ENCODE measurements at regions not wholly inside any gene's neighbourhood (a gene's known extent, or its start where the extent isn't known, plus 50 kb on each side); places are given as distances from the start of the nearest gene placed in this dataset.
A peak's percentile ranks its signal among the peaks of the same experiment; 100 is the strongest.

DNA sequence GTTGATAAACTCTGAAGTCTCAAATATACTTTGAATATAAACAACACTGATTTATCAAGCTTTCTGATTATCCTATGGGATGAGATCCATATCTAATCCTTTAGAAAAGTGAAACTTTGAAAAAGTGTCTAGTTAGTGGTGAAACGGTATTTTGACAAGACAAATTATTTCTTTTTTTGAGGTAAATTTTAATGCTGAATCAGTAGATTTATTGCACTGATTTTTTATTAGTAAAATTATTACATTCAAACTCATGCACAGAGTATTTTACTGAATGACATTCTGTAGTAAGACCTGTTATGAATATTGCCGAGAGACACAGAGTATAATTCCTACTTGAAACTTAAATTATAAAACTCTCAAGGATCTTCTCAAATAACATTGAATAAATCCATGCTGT lies 679.1 kb upstream of the SPRY2 start:
- no peak overlapping the region for H3K27ac ChIP-seq (ENCODE audit: low read depth, low read length)
- DNase-seq (ENCODE audit: insufficient read length, low spot score, missing footprints): no peak
- H2AFZ ChIP-seq (ENCODE audit: low read length): no peak overlapping the region
- H3K9me3 ChIP-seq (ENCODE audit: low read depth, low read length): no peaks in the 10 kb centered on the region
- no peaks in the 10 kb centered on the region for H3K79me2 ChIP-seq (ENCODE audit: insufficient read depth, low read length)
- H3K4me2 ChIP-seq (ENCODE audit: insufficient read depth, low read length): no peak overlapping the region
- no peaks in the 10 kb centered on the region for H3K4me1 ChIP-seq (ENCODE audit: insufficient read depth, low read length)
- no peaks in the 10 kb centered on the region for H3K27me3 ChIP-seq (ENCODE audit: insufficient read depth, low read length)
- H4K20me1 ChIP-seq (ENCODE audit: insufficient read depth, low read length): no peaks in the 10 kb centered on the region
- no peak overlapping the region for H3K4me3 ChIP-seq (ENCODE audit: insufficient read depth, low read length)
- H3K36me3 ChIP-seq (ENCODE audit: insufficient read depth, low read length): no peaks in the 10 kb centered on the region
- TF ChIP-seq, protein P1, sequence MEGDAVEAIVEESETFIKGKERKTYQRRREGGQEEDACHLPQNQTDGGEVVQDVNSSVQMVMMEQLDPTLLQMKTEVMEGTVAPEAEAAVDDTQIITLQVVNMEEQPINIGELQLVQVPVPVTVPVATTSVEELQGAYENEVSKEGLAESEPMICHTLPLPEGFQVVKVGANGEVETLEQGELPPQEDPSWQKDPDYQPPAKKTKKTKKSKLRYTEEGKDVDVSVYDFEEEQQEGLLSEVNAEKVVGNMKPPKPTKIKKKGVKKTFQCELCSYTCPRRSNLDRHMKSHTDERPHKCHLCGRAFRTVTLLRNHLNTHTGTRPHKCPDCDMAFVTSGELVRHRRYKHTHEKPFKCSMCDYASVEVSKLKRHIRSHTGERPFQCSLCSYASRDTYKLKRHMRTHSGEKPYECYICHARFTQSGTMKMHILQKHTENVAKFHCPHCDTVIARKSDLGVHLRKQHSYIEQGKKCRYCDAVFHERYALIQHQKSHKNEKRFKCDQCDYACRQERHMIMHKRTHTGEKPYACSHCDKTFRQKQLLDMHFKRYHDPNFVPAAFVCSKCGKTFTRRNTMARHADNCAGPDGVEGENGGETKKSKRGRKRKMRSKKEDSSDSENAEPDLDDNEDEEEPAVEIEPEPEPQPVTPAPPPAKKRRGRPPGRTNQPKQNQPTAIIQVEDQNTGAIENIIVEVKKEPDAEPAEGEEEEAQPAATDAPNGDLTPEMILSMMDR (IDR thresholded peaks at IDR 0.05; ENCODE audit: extremely low read depth, low read depth, low read length): no peak

DNA sequence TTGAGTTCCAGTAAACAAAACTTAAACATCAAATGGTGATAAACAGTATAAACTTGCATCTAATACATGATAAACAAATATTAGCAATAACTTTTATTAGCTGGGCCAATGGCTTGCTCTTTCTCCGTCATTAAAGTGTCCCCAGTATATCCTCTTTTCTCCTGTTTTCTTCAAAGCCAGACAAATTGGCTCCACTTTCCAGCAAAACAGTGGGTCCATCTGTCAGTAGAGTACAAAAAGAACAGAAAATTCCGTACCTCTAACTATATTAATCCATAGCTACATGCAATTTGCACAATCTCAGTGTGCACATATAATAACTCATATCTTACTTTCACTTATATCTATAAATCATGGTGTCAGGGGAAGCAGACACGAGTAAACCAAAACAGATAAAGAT lies 678.0 kb upstream of the SPRY2 start:
- no peaks in the 10 kb centered on the region for H3K27me3 ChIP-seq (ENCODE audit: insufficient read depth, low read length)
- no peaks in the 10 kb centered on the region for H3K79me2 ChIP-seq (ENCODE audit: insufficient read depth, low read length)
- H3K4me2 ChIP-seq (ENCODE audit: insufficient read depth, low read length): no peak overlapping the region
- H3K36me3 ChIP-seq (ENCODE audit: insufficient read depth, low read length): no peaks in the 10 kb centered on the region
- no peaks in the 10 kb centered on the region for H4K20me1 ChIP-seq (ENCODE audit: insufficient read depth, low read length)
- TF ChIP-seq, protein P1 (IDR thresholded peaks at IDR 0.05; ENCODE audit: extremely low read depth, low read depth, low read length): no peak
- no peak overlapping the region for H2AFZ ChIP-seq (ENCODE audit: low read length)
- no peak overlapping the region for H3K27ac ChIP-seq (ENCODE audit: low read depth, low read length)
- H3K4me1 ChIP-seq (ENCODE audit: insufficient read depth, low read length): no peaks in the 10 kb centered on the region
- no peak overlapping the region for H3K4me3 ChIP-seq (ENCODE audit: insufficient read depth, low read length)
- no peak for DNase-seq (ENCODE audit: insufficient read length, low spot score, missing footprints)
- no peaks in the 10 kb centered on the region for H3K9me3 ChIP-seq (ENCODE audit: low read depth, low read length)

DNA sequence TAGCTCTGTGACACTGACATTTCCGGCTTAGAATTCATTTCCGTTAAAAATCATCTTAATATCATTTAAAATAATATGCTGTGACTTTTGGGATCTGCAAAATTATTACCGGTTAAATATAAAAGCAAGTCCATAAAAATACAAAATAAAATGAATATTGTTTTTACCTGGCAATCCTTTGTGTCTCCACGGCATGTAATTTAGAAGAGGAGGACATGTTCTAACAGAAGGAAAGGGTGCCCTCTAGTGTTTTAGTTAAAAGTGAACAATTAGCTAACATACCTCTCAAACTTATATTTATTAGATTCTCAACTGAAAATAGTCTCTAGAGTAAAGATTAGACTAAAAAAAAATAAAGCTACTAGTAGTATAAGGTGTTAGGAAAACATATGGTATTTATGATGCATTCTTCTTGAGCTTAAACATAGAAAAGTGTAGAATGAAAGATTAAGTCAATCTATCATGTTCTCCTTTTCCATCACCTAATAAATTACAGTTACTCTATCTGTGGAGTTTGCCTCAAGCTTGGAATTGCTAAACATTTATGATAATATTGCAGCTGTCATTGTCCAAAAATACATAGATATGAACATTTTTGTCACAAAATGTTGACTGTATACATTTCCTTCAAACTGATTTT lies 676.7 kb upstream of the SPRY2 start:
- Histone ChIP-seq H3K79me2 (ENCODE audit: insufficient read depth, low read length) (no peaks in the 10 kb centered on the region), H3K27me3 (ENCODE audit: insufficient read depth, low read length) (no peaks in the 10 kb centered on the region), H3K4me2 (ENCODE audit: insufficient read depth, low read length) (no peak overlapping the region), H3K9me3 (ENCODE audit: low read depth, low read length) (no peaks in the 10 kb centered on the region), H3K4me3 (ENCODE audit: insufficient read depth, low read length) (no peak overlapping the region), H3K4me1 (ENCODE audit: insufficient read depth, low read length) (no peaks in the 10 kb centered on the region), H3K36me3 (ENCODE audit: insufficient read depth, low read length) (no peaks in the 10 kb centered on the region), H4K20me1 (ENCODE audit: insufficient read depth, low read length) (no peaks in the 10 kb centered on the region), H3K27ac (ENCODE audit: low read depth, low read length) (no peak overlapping the region), H2AFZ (ENCODE audit: low read length) (no peak overlapping the region)
- peak; percentile 43 for DNase-seq (ENCODE audit: insufficient read length, low spot score, missing footprints)
- TF ChIP-seq, protein P1 (IDR thresholded peaks at IDR 0.05; ENCODE audit: extremely low read depth, low read depth, low read length): peak; percentile 48

DNA sequence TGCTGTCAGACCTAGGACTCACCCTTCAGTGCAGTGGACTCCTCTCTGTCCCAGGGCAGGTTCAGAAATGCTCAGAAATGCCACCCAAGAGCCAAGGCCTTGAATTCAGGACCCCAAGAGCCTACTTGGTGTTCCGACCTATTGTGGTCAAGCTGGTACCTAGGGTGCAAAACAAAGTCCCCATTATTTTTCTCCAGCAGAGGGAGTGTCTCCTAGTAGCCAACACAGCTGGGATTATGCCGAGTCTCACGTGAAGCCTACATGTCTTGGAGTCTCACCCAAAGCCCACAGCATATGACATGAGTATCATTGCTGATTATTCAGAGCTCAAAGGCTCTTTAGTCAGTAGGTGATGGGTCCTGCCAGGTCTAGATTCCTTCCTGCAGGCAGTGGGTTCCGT lies 671.1 kb upstream of the SPRY2 start:
- Histone ChIP-seq H3K36me3 (ENCODE audit: insufficient read depth, low read length) (no peaks in the 10 kb centered on the region), H3K4me1 (ENCODE audit: insufficient read depth, low read length) (no peaks in the 10 kb centered on the region), H3K27me3 (ENCODE audit: insufficient read depth, low read length) (no peaks in the 10 kb centered on the region), H3K27ac (ENCODE audit: low read depth, low read length) (no peak overlapping the region), H3K4me2 (ENCODE audit: insufficient read depth, low read length) (no peak overlapping the region), H2AFZ (ENCODE audit: low read length) (no peak overlapping the region), H4K20me1 (ENCODE audit: insufficient read depth, low read length) (no peaks in the 10 kb centered on the region), H3K9me3 (ENCODE audit: low read depth, low read length) (no peaks in the 10 kb centered on the region), H3K4me3 (ENCODE audit: insufficient read depth, low read length) (no peak overlapping the region), H3K79me2 (ENCODE audit: insufficient read depth, low read length) (no peaks in the 10 kb centered on the region)
- DNase-seq (ENCODE audit: insufficient read length, low spot score, missing footprints): no peak
- TF ChIP-seq, protein P1 (IDR thresholded peaks at IDR 0.05; ENCODE audit: extremely low read depth, low read depth, low read length): no peak

Measured in osteoblast (primary cell).